ENCODE measurements at regions not wholly inside any gene's neighbourhood (a gene's known extent, or its start where the extent isn't known, plus 50 kb on each side); places are given as distances from the start of the nearest gene placed in this dataset.

DNA sequence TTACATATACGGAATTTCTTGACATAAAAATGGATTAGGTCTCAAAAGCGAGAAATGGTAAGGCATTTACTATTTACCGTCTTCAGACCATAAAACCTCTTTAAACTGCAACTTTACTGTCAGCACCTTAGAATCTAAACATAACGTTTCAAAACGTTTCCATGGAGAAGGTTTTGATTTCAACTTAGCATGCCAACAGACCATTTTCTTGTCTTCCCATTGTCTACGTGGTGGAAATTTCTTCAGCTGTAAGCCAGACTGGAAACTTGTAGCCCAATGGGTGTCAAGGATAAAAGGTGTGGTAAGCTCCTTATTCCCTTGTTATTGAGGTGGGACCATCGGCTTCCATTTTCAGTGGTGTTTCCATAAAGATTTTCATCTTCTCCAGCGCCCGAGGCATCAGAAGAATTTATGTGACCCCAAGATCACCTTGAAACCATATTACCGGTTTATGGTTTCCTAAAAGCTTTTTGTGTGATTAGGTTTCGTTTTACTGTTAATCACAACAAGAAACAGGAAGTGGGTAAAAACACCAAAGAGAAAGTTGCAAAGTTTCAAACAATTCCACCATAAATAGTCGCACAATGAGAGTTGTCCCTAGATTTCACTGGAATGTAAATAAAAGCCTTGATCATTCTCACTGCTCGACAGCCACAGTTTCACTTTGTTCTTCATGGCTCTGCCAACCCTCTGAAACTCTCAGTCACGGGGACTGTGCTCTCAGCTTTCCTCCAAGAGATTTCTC, 63.0 kb upstream of the CD2AP start (continued):
- TF ChIP-seq, protein P1, sequence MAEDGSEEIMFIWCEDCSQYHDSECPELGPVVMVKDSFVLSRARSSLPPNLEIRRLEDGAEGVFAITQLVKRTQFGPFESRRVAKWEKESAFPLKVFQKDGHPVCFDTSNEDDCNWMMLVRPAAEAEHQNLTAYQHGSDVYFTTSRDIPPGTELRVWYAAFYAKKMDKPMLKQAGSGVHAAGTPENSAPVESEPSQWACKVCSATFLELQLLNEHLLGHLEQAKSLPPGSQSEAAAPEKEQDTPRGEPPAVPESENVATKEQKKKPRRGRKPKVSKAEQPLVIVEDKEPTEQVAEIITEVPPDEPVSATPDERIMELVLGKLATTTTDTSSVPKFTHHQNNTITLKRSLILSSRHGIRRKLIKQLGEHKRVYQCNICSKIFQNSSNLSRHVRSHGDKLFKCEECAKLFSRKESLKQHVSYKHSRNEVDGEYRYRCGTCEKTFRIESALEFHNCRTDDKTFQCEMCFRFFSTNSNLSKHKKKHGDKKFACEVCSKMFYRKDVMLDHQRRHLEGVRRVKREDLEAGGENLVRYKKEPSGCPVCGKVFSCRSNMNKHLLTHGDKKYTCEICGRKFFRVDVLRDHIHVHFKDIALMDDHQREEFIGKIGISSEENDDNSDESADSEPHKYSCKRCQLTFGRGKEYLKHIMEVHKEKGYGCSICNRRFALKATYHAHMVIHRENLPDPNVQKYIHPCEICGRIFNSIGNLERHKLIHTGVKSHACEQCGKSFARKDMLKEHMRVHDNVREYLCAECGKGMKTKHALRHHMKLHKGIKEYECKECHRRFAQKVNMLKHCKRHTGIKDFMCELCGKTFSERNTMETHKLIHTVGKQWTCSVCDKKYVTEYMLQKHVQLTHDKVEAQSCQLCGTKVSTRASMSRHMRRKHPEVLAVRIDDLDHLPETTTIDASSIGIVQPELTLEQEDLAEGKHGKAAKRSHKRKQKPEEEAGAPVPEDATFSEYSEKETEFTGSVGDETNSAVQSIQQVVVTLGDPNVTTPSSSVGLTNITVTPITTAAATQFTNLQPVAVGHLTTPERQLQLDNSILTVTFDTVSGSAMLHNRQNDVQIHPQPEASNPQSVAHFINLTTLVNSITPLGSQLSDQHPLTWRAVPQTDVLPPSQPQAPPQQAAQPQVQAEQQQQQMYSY (CRISPR knock-in tag; IDR thresholded peaks at IDR 0.05): no peak
- TF ChIP-seq, protein P2, sequence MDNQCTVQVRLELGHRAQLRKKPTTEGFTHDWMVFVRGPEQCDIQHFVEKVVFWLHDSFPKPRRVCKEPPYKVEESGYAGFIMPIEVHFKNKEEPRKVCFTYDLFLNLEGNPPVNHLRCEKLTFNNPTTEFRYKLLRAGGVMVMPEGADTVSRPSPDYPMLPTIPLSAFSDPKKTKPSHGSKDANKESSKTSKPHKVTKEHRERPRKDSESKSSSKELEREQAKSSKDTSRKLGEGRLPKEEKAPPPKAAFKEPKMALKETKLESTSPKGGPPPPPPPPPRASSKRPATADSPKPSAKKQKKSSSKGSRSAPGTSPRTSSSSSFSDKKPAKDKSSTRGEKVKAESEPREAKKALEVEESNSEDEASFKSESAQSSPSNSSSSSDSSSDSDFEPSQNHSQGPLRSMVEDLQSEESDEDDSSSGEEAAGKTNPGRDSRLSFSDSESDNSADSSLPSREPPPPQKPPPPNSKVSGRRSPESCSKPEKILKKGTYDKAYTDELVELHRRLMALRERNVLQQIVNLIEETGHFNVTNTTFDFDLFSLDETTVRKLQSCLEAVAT (IDR thresholded peaks at IDR 0.05): no peak
- TF ChIP-seq ETV6 (conservative IDR thresholded peaks at IDR 0.05 in 1 of 2, IDR thresholded peaks at IDR 0.05 in 1 of 2; ENCODE audit: borderline replicate concordance in 1 of 2, low read depth in 1 of 2) (peak in 1 of 2 experiments; percentile 77; a peak in 2 of 4 replicates), EP300 (IDR thresholded peaks at IDR 0.05; ENCODE audit: borderline replicate concordance in 1 of 2, control insufficient read depth in 1 of 2, low read depth in 2 of 2, low read length in 2 of 2) (peak; percentile 58 to 61; a peak in 1 of 4 replicates), IKZF2 (IDR thresholded peaks at IDR 0.05) (peak; percentile 85 to 90), MEF2B (IDR thresholded peaks at IDR 0.05; ENCODE audit: partially characterized antibody, poor library complexity, severe bottlenecking) (peak; percentile 58), FOXM1 (IDR thresholded peaks at IDR 0.05; ENCODE audit: low read depth, low read length) (0 out of 2 replicates have a peak, but pooled peaks have one; percentile 30), SPI1 (IDR thresholded peaks at IDR 0.05; ENCODE audit: borderline replicate concordance, insufficient read depth, low read depth, low read length) (peak; percentile 96), BHLHE40 (IDR thresholded peaks at IDR 0.05; ENCODE audit: borderline replicate concordance in 1 of 2, low read depth in 2 of 2, low read length in 1 of 2) (peak; percentile 46 to 51; a peak in 3 of 4 replicates), TBL1XR1 (IDR thresholded peaks at IDR 0.05; ENCODE audit: low read depth, low read length) (peak; percentile 85; the same call in 1 of the 2 replicates), HDAC6 (IDR thresholded peaks at IDR 0.05; ENCODE audit: unreplicated experiment) (no peak), ESRRA (IDR thresholded peaks at IDR 0.05; ENCODE audit: low read length) (peak; percentile 82; the same call in 1 of the 2 replicates), MTA2 (IDR thresholded peaks at IDR 0.05; ENCODE audit: low read depth) (peak; percentile 75), CBFB (IDR thresholded peaks at IDR 0.05; ENCODE audit: low read depth) (peak; percentile 40; the same call in 1 of the 2 replicates), SUZ12 (IDR thresholded peaks at IDR 0.05; ENCODE audit: unreplicated experiment) (no peak), NFYA (IDR thresholded peaks at IDR 0.05; ENCODE audit: borderline replicate concordance, low read depth, low read length) (no peak), CHD2 (IDR thresholded peaks at IDR 0.05; ENCODE audit: borderline replicate concordance, low read depth, low read length) (0 out of 2 replicates have a peak, but pooled peaks have one; percentile 13), RBBP5 (conservative IDR thresholded peaks at IDR 0.05) (no peak)
- TF ChIP-seq, protein P3, sequence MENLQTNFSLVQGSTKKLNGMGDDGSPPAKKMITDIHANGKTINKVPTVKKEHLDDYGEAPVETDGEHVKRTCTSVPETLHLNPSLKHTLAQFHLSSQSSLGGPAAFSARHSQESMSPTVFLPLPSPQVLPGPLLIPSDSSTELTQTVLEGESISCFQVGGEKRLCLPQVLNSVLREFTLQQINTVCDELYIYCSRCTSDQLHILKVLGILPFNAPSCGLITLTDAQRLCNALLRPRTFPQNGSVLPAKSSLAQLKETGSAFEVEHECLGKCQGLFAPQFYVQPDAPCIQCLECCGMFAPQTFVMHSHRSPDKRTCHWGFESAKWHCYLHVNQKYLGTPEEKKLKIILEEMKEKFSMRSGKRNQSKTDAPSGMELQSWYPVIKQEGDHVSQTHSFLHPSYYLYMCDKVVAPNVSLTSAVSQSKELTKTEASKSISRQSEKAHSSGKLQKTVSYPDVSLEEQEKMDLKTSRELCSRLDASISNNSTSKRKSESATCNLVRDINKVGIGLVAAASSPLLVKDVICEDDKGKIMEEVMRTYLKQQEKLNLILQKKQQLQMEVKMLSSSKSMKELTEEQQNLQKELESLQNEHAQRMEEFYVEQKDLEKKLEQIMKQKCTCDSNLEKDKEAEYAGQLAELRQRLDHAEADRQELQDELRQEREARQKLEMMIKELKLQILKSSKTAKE (IDR thresholded peaks at IDR 0.05; ENCODE audit: low read depth, poor library complexity, severe bottlenecking): peak; percentile 56
- TF ChIP-seq, protein P4, sequence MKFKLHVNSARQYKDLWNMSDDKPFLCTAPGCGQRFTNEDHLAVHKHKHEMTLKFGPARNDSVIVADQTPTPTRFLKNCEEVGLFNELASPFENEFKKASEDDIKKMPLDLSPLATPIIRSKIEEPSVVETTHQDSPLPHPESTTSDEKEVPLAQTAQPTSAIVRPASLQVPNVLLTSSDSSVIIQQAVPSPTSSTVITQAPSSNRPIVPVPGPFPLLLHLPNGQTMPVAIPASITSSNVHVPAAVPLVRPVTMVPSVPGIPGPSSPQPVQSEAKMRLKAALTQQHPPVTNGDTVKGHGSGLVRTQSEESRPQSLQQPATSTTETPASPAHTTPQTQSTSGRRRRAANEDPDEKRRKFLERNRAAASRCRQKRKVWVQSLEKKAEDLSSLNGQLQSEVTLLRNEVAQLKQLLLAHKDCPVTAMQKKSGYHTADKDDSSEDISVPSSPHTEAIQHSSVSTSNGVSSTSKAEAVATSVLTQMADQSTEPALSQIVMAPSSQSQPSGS (IDR thresholded peaks at IDR 0.05; ENCODE audit: low read length): peak; percentile 67
